Skeletal muscle tissue (tissue), 3 donors: ENCODE measurements at regions not wholly inside any gene's neighbourhood (a gene's known extent, or its start where the extent isn't known, plus 50 kb on each side); places are given as distances from the start of the nearest gene placed in this dataset.

Experiments
- H3K27ac ChIP-seq: one replicate; pipeline ENCODE4 v1.7.0; 2013; ENCODE audit warnings: mild to moderate bottlenecking, low read depth, low read length, inconsistent platforms
- H3K27me3 ChIP-seq, 3 donors: one replicate each; pipeline ENCODE4 v1.7.0; 2013; ENCODE audit warnings: low read length in 3 of 3; ENCODE audit not compliant: control insufficient read depth in 3 of 3, insufficient read depth in 3 of 3
- H3K36me3 ChIP-seq, 3 donors: one replicate each; pipeline ENCODE4 v1.7.0; 2013; ENCODE audit warnings: low read length in 3 of 3; ENCODE audit not compliant: control insufficient read depth in 3 of 3, insufficient read depth in 3 of 3
- H3K4me1 ChIP-seq, 3 donors: one replicate each; pipeline ENCODE4 v1.7.0; 2013; ENCODE audit warnings: low read length in 3 of 3, mild to moderate bottlenecking in 3 of 3; ENCODE audit not compliant: control insufficient read depth in 3 of 3, insufficient read depth in 3 of 3
- H3K4me3 ChIP-seq, 3 donors: one replicate each; pipeline ENCODE4 v1.7.0; 2013; ENCODE audit warnings: low read length in 3 of 3
- H3K9ac ChIP-seq, 3 donors: one replicate each; pipeline ENCODE4 v1.7.0; 2013; ENCODE audit warnings: low read length in 3 of 3, mild to moderate bottlenecking in 3 of 3, moderate library complexity in 2 of 3, low read depth in 1 of 3
- H3K9me3 ChIP-seq, 3 donors: one replicate each; pipeline ENCODE4 v1.7.0; 2013; ENCODE audit warnings: low read length in 3 of 3; ENCODE audit not compliant: control insufficient read depth in 3 of 3
- donor health status: Osteomylitis.

DNA sequence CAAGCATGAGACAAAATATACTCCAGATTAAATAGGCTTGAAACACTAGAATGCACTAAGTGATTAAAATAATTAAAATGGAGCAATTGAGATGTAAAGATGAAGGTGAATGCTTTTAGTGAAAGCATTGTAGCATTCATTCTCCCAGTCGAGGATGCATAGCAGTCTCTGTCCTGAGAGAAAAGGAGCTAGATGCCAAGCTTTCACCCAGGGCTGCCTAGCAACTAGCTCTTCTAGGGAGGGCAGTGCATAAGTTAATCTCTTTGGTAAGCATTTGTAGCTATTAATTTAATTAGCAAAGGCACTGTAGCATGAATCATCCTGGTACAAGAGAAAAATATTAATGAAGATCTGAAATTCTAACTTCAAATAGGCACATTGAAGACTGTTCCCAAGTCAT is 1014.8 kb downstream of the C4orf33 start:
- H3K4me1 ChIP-seq: no peaks in the 10 kb centered on the region
- H3K4me3 ChIP-seq: no peak overlapping the region
- H3K27me3 ChIP-seq: no peaks in the 10 kb centered on the region
- peaks cover 0 to 2% (median 2%) of the 10 kb centered on the region in 3 donors for H3K9me3 ChIP-seq
- H3K27ac ChIP-seq: no peak overlapping the region
- no peaks in the 10 kb centered on the region for H3K36me3 ChIP-seq
- no peak overlapping the region for H3K9ac ChIP-seq

DNA sequence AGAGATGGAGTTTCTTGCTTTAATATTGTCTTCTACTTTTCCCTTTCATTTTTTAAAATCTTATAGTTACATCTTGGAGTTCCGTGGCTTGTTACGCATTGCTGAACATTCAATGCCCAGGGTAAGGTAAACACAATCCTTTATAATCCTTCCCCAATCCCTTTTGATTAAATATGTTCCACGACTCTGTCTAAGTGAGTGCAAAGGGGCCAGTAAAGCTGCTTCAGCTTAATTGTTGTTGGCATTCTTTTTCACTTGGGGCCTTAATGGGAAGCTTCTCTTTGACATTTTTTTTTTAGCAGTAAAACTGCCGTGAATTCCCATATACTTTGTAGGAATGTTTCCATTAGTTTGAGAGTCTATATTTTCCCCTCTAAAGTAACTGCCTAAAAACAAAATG is 1028.1 kb downstream of the C4orf33 start:
- Histone ChIP-seq H3K27me3 (no peaks in the 10 kb centered on the region), H3K4me1 (no peaks in the 10 kb centered on the region), H3K9me3 (no peaks in the 10 kb centered on the region), H3K9ac (no peak overlapping the region), H3K4me3 (no peak overlapping the region), H3K27ac (no peak overlapping the region), H3K36me3 (no peaks in the 10 kb centered on the region)

DNA sequence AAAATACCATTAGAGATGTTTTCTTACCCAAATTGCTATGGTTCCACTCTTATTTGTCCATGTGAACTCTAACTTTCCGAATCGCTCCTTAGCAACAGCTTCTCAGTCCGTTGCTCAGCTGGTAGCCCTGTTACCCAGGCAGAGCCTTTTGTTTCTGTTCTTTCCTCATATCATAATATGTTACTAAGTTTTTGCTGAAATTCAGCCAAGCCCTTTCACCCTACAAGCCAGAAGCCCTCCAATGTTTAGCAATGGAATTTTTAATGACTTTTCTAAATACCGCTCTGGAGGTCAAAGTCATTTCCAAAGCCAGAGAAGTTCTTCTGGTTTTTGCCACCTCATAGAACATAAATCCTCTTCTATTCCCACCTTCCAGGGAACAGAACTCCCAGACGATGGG is 1029.5 kb downstream of the C4orf33 start:
- Histone ChIP-seq H3K4me1 (no peaks in the 10 kb centered on the region), H3K9me3 (no peaks in the 10 kb centered on the region)

DNA sequence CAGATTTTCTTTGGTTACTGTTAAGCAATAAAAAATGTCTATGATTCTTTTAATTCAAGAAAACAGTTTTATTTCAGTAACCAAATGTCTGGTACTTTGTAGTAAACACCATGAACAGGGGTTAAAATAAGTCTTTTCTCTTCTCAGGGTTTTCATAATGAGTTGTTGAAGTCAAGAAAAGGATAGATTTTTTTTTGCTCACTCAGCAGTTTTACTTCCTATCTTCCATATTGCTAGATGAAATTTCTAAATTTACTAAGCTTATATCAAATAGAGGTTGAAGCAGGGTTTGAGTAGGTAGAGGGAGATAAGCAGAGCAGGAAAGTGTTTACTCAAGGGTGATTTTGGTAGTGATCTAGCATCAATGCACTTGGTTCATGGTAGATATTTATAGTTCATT is 1031.3 kb downstream of the C4orf33 start:
- Histone ChIP-seq H3K27ac (no peak overlapping the region), H3K27me3 (no peaks in the 10 kb centered on the region), H3K9me3 (no peaks in the 10 kb centered on the region), H3K4me1 (no peaks in the 10 kb centered on the region), H3K9ac (no peak overlapping the region), H3K4me3 (no peak overlapping the region), H3K36me3 (no peaks in the 10 kb centered on the region)

More for the DNA sequence above, 1029.5 kb downstream of the C4orf33 start:
- H3K27ac ChIP-seq: no peak overlapping the region
- no peak overlapping the region for H3K9ac ChIP-seq
- H3K36me3 ChIP-seq: no peaks in the 10 kb centered on the region
- no peak overlapping the region for H3K4me3 ChIP-seq
- no peaks in the 10 kb centered on the region for H3K27me3 ChIP-seq

DNA sequence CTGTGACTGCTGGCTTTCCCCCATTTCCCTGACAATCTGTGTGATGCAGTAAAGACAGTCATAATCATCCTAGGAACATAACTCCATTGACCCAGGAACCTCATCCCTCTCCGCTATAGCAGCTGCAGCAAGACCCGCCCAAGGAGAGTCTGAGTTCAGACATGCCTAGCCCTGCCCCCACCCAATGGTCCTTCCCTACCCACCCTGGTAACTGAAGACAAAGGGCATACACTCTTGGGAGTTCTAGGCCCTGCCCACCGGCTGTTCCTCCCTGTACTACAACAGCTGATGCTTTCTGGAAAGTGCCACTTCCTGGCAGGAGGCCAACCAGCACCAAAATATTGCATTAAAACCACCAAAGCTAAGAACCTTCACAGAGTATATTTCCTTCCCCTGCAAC is 1035.6 kb downstream of the C4orf33 start:
- no peak overlapping the region for H3K9ac ChIP-seq
- H3K27ac ChIP-seq: no peak overlapping the region
- H3K9me3 ChIP-seq: no peaks in the 10 kb centered on the region
- no peaks in the 10 kb centered on the region for H3K4me1 ChIP-seq
- H3K4me3 ChIP-seq: no peak overlapping the region
- H3K27me3 ChIP-seq: no peaks in the 10 kb centered on the region
- no peaks in the 10 kb centered on the region for H3K36me3 ChIP-seq

DNA sequence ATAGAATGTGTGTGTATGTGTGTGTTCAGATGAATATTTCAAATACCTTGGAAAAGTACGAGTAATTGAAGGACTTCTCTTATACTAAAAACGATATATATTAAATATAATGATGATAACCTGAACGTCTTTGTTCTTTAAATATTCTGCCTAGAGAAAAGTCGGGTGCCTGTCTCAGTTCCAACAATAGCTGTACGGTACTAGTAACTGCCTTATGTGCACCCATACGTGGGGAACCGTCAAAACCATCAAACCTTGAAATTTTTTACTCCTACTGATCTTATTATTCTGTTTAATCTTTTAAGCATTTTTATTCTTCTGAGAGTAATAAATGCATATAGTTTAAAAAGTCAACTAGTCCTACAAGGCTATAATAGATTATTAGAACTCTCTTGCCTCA is 1045.7 kb downstream of the C4orf33 start:
- Histone ChIP-seq H3K9ac (no peak overlapping the region), H3K4me1 (no peaks in the 10 kb centered on the region), H3K36me3 (no peaks in the 10 kb centered on the region), H3K27ac (no peak overlapping the region), H3K4me3 (no peak overlapping the region), H3K27me3 (no peaks in the 10 kb centered on the region), H3K9me3 (no peaks in the 10 kb centered on the region)

DNA sequence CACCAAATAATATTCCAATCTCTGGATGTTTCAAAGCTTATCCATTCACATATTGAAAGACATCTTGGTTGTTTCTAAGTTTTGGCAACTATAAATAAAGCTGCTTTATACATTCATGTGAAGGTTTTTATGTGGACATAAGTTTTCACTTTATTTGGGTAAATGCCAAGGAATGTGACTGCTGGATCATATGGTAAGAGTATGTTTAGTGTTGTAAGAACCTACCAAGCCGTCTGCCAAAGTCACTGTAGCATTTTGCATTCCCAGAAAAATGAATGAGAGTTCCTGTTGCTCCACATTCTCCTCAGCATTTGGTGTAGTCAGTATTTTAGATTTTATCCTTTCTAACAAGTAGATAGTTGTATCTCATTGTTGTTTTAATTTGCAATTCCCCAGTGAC is 1047.7 kb downstream of the C4orf33 start:
- H3K4me3 ChIP-seq: no peak overlapping the region
- H3K9ac ChIP-seq: no peak overlapping the region
- no peak overlapping the region for H3K27ac ChIP-seq
- H3K27me3 ChIP-seq: no peaks in the 10 kb centered on the region
- no peaks in the 10 kb centered on the region for H3K36me3 ChIP-seq
- no peaks in the 10 kb centered on the region for H3K4me1 ChIP-seq
- no peaks in the 10 kb centered on the region for H3K9me3 ChIP-seq

DNA sequence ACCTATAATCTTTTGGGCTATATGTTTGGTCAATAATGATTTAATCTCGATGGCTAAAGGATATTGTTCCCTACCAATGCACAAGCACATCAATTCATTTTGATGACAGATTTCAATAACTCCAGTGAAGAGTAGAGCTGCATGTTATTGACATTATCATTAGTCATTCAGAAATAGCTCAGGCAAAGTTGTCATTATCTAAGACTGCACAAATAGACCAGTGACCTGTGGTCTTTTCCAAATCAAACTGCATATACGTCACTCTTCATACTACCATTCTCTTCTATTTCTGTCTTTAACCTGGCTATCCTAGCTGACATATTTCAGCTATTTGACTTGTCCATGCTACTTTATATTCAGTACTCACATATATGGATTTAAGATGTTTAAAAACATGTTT is 1050.8 kb downstream of the C4orf33 start:
- Histone ChIP-seq H3K9ac (no peak overlapping the region), H3K9me3 (no peaks in the 10 kb centered on the region), H3K27ac (no peak overlapping the region), H3K36me3 (no peaks in the 10 kb centered on the region), H3K4me3 (no peak overlapping the region), H3K4me1 (no peaks in the 10 kb centered on the region), H3K27me3 (no peaks in the 10 kb centered on the region)

DNA sequence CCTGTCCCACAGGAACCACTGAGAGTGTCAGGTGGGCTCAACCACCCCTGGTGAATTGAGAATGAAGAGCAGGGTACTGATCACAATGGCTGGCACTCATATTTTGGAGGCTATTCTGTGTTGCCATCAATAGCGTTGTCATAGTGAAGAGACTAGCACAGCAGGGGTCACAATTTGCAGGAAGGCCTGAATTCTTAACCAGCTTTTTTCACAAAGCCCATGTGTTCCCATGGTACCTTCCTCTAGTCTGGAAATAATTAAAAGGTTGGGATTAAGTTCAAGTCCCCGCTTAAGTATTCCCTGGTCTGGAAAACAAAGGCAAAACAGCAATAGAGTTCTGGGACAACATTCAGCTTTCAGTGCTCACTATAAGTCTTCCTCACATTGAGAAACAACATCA is 1051.7 kb downstream of the C4orf33 start:
- Histone ChIP-seq H3K27me3 (no peaks in the 10 kb centered on the region), H3K36me3 (no peaks in the 10 kb centered on the region), H3K27ac (no peak overlapping the region), H3K9me3 (no peaks in the 10 kb centered on the region), H3K4me3 (no peak overlapping the region), H3K9ac (no peak overlapping the region), H3K4me1 (no peaks in the 10 kb centered on the region)

DNA sequence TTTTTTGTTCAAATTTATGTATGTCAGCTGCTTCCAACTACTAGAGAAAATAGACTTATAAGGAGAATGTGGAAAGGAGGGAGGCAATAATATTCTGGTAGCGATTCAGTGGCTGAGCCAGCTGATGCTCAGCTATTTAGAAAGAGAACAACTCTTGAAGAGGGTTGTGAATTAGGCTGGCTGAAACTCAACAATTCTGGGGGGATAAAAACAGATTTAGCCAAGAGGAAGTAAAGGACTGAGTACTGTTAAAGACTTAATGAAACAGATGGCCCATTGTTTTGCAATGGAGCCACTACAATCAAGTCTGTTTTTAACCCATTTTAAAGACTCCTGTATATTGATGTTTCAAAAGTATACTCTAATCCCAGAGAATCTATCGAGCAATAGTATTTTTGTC is 1058.9 kb downstream of the C4orf33 start:
- H3K27me3 ChIP-seq: no peaks in the 10 kb centered on the region
- no peak overlapping the region for H3K4me3 ChIP-seq
- no peaks in the 10 kb centered on the region for H3K36me3 ChIP-seq
- no peak overlapping the region for H3K27ac ChIP-seq
- no peaks in the 10 kb centered on the region for H3K4me1 ChIP-seq
- H3K9ac ChIP-seq: no peak overlapping the region
- no peaks in the 10 kb centered on the region for H3K9me3 ChIP-seq

DNA sequence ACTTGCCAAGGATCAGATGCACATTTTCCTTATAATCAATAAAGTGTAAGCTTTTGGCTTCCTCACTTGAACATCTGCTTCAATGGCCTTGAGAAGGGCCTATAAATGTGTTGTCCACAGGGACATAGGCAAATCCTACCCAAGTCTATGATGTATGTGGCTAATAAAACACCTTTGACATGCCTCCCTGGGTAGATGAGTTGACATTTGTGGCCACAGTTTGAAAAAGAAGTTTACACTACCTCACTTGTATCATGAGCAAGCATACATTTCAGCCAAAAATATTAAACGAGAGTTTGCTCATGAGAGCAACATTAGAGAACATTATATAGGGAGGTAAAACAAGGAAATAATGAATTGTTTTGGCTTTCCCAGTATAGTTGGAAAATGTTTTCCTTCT is 1067.7 kb downstream of the C4orf33 start:
- Histone ChIP-seq H3K36me3 (no peaks in the 10 kb centered on the region), H3K9ac (no peak overlapping the region), H3K4me1 (no peaks in the 10 kb centered on the region), H3K9me3 (no peaks in the 10 kb centered on the region), H3K27me3 (no peaks in the 10 kb centered on the region), H3K27ac (no peak overlapping the region), H3K4me3 (no peak overlapping the region)
